GM18508 (cell line): ENCODE measurements at regions not wholly inside any gene's neighbourhood (a gene's known extent, or its start where the extent isn't known, plus 50 kb on each side); places are given as distances from the start of the nearest gene placed in this dataset.

Experiments
- ATAC-seq: cut with Tn5 transposase; IDR thresholded peaks from one replicate; pipeline ENCODE4 v1.9.1; 2021; ENCODE audit warnings: moderate number of reproducible peaks; ENCODE audit not compliant: insufficient read depth, unreplicated experiment

DNA sequence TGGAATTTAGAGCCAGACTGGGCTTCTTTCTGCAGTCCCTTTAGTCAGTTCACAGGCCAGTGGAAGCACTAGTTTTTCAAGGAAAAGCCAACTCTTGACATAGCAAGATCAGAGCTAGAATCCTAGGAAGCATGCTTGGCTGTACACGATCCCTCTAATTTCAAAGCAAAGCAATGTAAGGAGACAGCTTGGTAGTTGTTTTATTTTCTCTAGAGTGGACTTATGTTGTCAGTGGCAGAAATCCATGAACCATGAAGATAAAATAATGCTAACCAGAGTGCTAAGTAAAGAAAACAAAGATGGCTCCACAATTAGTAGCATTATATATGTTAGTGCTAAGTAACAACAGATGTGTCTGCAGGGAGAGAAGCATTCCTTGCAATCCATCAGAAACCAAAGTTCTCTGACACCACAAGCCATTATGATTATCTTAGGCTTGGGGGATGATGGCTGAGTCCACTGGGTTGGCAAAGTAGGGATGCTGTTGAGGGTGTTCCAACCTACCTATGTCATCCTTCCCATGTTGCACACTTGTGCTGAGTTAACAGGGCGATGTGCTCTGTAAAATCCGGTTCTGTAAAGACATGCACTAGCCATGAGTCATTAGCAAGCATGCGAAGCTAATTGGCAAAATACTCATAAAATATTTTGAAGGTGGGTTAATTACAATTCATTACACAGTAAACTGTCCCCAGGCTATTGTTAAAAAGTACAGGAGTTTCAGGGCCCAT is 115.2 kb downstream of the BMP2 start:
- no peak for ATAC-seq

DNA sequence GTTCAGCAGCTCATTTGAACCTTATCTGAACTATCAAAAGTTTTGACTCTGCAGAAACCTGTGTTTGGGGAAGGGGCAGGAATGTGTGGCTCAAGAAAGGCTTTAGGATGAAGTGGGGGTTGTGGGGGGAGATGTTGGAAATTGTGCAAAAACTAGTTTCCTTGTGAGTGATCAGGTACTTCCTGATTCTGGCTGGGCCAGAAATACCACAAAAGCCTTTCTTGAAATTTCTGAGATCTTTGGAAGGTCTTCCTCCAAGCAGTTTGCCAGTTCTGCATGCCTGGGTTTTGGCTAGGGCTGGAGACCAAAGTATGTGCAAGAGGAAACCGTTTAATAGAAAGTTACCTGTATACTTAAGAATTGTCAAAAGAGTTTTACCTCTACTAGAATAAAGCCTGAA is 116.6 kb downstream of the BMP2 start:
- no peak for ATAC-seq

DNA sequence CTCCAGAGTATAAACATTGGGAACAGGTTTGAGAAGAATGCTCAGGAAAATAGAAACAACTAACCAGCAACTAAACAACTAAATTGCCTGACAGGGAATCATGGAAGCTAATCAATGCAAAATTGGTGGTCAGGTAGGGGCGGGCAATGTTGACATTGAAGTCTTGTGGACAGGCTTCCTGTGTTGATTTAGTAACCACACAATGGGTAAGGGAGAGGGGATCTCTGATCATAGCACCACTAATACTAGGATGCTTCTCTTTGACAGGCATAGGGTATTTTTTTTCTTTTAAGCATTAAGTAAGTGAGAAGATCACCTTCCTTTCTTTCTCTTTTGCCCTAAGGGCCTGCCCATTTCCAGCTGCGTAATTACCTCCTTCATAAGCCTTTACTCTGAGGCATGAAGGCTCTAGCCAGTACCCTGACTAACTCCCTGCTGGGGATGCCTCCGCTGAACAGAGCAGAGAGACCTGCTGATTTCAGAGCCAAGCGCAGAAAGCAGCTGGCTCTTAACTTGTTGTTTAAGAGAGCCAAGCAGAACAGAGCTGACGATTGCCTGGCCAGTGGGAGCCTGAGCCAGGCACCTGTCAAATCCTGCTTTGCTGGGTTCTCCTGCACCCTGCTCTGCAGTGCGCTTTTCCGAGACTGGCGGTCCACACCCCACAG is 118.7 kb downstream of the BMP2 start:
- no peak for ATAC-seq

DNA sequence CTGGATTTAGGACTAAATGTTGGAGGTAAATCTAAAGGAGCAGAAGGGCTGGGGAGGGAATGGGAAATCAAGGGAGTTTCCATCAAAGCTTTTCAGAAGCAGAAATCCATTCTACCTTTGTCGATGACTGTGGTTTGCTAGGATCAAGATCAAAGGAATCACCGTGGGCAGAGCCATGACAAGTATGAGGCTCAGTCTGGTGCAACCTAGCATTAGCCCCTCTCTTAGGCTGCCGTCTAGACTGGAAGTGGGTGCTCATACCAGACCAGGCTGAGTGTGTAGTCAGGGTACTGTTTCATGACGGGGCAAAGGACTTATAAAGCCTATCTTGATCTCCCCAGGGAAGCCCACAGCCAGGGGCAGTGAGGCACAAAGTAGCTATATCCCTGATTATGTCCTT is 120.5 kb downstream of the BMP2 start:
- ATAC-seq, result no peak

DNA sequence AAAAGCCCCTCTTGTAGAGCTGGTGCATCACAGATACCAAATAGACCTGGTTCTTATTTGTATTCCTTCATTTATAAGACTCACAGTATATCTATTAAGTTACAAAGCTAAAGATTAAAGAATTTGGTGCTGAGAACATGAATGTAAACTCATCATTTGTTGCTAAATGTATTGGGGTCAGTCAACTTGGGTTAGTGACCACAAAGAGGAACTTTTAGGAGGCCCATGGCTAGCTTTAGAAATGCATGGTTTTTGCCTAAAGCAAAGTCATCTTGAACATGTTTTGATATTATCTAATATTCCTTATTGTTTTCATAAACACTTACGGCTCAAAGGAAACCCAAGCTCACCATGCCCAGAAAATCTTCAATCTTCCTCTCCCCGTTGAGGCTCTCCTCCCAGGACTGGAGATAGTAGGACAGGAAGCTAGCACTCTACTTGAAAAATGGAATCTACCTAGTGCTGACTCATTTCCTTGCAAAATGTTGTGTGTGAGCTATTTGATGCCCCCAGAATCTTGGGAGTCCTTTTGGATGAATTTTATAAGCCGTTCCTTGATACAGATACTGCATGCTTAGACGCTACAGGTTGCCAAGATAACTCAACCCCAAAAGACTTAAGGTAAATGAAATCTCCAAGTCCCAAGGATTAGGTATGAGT is 121.4 kb downstream of the BMP2 start:
- ATAC-seq, result no peak

DNA sequence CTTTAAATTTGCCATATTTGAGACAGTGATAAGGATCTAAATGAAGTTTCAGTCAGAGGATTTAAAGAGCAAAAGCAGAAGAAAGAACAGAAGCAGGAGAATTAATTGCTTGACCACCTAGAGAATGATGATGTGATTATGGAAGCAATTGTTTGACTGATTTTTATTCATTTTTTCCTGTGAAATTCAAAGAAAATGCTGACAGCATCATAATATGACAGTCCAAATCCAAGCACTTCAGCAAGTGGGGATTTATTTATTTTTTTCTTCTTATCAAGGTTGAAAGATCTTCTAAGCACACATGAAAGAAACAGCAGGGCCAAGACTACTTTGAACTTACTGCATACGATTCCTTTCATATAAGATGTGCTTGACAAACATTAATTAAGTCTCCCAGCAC is 125.2 kb downstream of the BMP2 start:
- no peak for ATAC-seq

DNA sequence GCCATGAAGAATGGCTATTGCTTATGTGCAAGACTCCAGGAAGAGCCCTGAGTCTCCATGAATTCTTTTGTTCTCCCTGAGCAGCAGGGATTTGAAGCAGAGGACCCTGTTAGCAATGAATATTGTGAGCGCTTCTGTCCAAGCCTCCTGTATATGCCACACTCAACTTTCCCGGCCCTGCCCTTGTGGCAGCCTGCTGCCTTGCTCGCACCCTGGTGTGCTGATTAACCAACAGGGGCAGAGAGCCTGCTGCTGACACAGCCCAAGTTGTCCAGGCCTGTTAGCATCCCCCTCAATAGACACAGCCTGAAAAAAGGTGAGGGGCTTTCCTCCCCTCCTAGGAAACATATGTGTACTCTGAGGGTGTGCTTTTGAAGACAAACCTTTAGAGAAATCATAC is 131.4 kb downstream of the BMP2 start:
- ATAC-seq, result no peak

DNA sequence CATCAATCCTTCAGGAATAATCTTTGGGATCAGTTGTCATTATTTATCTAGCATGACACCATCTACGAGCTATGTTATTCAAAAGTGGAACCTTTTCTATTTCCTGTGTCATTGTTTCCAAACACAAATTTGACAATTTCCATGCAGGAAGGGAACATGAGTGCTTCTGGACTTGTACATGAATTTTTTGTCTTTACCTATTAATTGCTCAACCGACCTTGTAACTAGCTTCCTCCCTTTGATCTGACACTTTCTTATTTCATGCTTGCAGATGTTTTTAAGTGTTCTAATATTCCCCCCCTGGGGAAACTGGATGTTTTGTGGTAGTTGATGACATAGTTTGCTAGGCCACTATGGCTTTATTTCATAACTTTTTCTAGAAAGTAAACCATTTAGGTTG is 139.4 kb downstream of the BMP2 start:
- ATAC-seq, result no peak

DNA sequence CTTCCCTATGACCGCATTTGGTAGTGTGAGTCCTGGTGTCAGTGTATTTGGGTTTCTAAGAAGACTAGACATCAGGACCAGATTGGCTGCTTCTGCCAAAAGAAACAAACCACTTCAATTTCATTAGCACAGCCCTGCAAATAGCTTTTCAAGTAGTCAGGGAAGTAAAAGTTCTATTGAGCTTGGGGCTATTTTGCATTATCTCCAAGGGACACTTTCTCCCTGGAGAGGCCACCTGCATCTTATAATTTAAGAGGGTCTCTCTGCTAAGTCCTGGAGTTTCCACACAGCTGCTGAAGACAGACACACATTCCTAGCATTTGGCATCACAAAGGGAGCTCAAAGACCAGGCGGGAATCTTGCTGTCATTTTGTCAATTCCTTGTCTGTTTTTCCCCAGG is 141.2 kb downstream of the BMP2 start:
- ATAC-seq, result no peak

DNA sequence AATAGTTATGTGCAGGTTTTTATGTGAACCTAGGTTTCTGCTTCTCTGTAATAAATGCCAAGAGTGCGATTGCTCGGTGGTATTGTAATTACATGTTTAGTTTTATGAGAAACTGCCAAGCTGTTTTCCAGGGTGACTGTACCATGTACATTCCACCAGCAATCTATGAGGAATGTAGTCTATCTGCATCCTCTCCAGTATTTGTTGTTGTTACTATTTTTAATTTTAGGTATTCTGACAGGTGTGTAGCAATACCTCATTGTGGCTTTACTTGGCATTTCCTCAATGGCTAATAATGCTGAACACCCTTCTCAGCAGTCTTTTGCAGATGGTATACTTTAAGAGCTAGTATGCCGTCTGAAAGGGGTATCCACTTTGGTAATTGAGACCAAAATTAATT is 142.1 kb downstream of the BMP2 start:
- no peak for ATAC-seq

DNA sequence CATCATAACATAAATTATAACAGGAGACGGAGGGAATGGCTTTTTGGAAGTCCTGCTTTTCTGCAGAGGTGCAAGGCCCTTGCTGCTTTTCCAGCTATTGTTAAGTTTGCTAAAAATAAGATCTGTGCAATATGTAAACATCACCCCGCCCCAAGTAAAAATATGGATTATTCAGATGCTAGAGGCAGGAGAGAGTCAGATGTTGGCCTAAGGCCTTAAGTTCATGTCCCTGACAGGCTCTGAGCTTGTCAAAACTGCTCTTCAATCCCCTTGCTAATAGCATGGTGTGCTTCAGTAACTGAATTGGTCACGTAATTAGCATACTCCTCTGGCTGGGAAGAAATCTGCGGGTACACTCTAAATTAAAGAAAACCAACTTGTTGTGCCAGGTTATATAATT is 147.5 kb downstream of the BMP2 start:
- no peak for ATAC-seq

DNA sequence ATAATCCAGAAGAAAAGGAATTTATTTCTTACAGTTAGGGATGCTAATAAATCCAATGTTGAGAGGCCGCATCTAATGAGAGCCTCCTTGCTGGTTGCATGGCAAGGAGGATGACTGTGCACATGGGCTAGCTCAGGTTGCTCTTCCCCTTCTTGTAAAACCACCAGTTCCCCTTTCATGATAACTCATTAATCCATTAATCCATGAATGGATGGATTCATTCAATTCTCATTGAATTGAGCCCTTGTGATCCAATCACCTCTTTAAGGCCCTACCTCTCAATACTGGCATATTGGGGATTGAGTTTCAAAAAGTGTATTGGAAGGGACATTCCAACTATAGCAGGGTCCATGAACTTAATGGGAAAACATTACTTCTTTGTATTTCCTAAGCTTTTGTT is 149.5 kb downstream of the BMP2 start:
- ATAC-seq, result no peak

DNA sequence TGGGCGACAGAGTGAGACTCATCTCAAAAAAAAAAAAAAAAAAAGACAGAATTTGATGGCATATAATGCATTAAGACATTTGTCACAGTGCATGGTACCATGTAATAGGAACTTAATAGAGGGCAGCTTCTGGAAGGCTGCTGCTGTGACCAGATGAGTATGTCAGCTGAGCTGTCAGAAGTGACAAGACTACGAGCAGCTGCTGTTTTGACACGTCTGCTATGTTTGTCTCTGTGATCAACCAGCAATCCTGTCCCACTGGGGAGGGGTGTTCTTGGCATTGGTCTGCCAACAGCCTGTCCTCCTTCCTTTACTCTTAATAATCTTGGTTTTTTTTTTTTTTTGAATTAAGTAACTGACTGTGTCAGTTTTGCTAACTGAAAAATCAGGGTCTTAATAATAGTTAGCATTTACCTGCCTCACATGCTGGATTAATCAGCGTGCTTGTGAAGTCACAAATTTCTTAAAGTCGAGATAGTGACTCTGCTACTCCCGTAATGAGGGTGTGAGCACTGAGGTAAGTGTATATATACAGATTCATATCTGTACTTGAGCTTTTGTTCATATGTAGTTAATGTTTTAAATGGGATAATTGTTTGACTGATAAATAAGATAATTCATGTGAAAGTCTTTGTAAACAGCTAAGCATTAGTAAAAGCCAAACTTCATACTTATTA is 152.4 kb downstream of the BMP2 start:
- no peak for ATAC-seq

DNA sequence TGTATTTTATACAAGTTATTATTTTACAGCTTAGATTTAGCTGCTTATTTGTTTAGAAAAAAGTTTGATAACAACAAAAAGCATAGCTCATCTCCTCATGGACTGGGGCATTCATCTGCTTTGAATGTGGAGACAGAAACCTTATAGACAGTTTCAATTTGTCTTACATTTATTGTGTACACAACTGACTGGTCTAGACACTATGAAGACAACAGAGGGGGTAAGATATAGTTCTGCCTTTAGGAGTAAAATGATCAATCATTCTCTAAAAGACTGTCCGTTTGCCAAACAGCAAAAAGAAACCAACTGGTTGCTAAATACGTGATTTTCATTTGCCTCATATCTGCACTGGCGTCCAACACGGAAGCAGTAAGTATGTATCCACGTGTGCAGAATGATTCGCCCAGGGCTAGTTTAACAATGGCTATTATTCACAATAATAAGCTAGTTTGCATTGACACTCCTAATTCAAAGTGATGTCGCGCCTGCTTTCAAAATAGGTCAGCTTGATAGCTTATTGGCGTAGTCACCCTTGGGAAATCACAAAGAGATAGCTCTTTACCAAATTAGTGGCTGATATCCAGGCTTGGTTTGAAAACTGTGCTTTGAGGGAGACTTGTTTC is 153.6 kb downstream of the BMP2 start:
- no peak for ATAC-seq

DNA sequence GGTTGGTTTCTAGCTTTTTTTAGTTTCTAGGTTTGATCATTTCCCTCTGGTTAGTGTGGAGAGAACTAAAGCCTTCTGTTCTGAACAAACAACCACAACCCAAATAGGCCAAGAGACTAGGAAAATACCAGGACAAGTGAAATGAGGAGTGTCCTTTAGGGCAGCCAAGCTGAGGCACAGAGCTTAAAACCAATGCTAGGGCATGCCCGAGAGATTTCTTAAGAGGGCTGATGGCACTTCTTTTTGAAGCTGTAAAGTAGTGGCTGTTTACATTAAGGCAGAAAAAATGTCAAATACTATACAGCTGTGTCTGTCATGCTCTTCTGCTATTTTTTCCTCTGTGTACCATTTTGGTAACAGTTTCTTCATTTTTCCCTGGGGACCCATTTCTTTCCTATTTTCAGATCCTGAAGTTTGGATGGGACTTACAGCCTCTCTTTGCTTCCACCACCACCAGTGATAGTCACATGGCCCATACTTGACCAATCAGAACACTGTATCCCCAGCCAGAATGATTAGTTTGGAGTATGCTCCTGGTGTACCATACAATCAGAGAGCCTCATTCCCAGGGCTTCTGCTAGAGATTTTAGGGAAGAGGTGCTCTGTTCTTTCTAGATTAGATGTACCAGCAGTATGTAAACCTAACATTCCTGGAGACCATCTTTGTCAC is 154.4 kb downstream of the BMP2 start:
- no peak for ATAC-seq

DNA sequence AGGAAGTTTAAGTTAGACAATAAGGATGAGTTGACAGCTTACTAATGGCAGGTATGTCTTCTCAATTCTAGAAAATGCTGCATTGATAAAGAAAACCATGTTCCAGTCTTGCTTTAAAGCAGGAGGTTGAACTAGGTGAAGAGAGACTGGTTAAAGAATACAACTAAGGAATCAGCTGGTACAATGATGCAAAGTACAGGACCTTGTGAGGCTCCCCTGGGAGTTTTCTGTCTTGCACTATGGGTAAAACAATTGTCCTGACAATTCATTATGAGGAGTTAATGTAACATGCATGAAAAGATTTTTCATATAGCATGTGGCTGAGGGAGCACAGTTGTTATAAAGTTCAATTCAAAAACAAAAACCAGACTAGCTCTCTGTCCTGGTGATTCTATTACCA is 157.2 kb downstream of the BMP2 start:
- ATAC-seq, result no peak

DNA sequence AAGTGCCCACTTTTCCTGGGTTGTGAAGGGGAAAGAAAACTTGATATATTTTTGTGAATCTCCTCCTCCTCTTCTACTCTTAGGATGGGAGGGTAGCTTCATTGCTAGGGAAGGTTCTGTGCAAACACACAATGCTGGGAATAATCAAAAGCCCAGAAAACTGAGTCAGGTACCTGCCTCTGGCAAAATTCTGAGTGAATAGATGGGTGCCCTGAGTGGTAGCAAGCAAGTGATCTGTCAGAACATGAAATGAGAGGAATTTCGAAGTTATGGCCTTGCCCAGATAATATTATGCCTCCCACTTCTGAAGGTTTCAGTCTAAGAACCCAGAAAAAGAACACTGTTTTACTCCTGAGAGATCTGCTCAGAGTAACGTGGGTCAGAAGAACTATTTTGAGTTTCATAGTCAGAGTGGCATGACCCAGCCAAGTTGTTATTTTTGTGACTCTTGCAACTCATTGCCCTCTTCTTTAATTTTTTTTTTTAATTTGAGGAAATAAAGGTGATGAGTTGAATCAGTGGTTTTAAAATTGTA is 158.3 kb downstream of the BMP2 start:
- no peak for ATAC-seq

DNA sequence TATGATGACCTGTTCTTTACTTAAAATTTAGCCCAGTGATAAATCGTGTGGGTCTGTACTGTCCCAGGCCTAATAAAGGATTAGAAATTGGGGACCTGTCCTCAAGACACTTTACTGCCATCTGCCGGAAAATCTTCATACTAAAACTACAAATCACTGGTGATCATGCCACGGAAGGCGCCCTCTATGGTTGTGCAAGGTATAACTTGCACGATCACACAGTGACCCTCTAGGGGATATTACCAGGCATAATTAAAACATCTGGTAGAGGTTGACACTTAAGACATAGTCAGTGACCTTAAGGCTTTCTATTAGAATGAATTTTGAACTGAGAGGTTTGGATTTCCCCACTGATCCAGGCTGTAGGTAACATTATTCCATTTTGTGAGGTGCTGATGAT is 172.6 kb downstream of the BMP2 start:
- no peak for ATAC-seq

DNA sequence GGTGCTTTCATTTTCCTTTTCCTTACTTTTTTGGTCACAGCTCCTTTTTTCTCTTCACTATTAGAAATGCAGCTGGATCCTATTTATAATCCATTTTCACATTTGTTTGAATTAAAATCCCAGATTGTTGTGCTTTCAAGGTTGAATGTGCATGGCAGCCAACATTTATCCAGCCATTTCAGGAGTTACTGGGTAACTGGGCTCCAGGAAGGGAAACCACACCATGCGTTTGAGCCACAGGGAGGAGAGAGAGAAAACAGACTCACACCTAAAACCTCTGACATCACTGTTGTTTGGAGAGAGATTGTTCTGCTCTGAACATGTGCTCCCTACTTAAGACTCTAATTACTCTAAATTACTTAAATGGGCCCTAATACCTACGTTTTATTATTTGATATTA is 173.4 kb downstream of the BMP2 start:
- ATAC-seq, result no peak

DNA sequence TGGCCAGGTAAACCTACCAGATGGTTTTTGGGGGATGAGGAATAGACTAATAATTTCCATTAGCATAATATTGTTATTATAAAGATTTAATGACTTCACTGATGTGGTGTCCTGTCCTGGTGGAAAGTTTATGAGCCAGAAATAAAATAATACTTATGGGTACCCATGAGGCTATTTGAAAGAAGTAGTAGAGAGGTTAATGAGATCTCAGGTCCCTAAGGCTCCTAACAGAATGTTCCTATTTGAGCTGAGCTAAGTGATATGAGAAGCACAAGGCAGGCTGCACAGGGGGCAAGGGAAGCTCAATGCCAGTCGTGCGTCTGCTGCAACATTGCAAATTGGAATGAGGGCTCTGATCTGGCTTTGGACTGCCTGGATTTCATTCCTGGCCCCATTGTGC is 174.1 kb downstream of the BMP2 start:
- ATAC-seq, result no peak
